DND-41 (cell line): ENCODE measurements at regions not wholly inside any gene's neighbourhood (a gene's known extent, or its start where the extent isn't known, plus 50 kb on each side); places are given as distances from the start of the nearest gene placed in this dataset.

Experiments used
- ATAC-seq: fragments of 200-7000 bp; cut with Tn5 transposase; 3 replicates; pipeline ENCODE4 v1.9.1; 2021; ENCODE audit warnings: low read depth; ENCODE audit not compliant: insufficient read depth
- DNase-seq: peaks from one replicate; pipeline ENCODE4 v3.0.0-alpha.2; 2020
- H2AFZ ChIP-seq: 2 replicates; pipeline ENCODE4 v1.6.0; 2012; ENCODE audit warnings: low read depth, low read length
- H3K27ac ChIP-seq: 2 replicates; pipeline ENCODE4 v1.5.1; 2012; ENCODE audit warnings: low read length, inconsistent platforms
- H3K27me3 ChIP-seq: fragments of 200-600 bp; sonication (generic); 2 replicates; pipeline ENCODE4 v1.6.0; 2012; ENCODE audit warnings: low read length, mild to moderate bottlenecking, inconsistent platforms; ENCODE audit not compliant: insufficient read depth, poor library complexity
- H3K36me3 ChIP-seq: 2 replicates; pipeline ENCODE4 v1.5.1; 2012; ENCODE audit warnings: low read length, inconsistent platforms; ENCODE audit not compliant: insufficient read depth
- H3K4me1 ChIP-seq: 2 replicates; pipeline ENCODE4 v1.5.1; 2012; ENCODE audit warnings: mild to moderate bottlenecking, low read length; ENCODE audit not compliant: insufficient read depth
- H3K4me2 ChIP-seq: 2 replicates; pipeline ENCODE4 v1.6.0; 2012; ENCODE audit warnings: mild to moderate bottlenecking, moderate library complexity, low read length, inconsistent platforms; ENCODE audit not compliant: insufficient read depth
- H3K4me3 ChIP-seq, 2 experiments: fragments of 200-600 bp in 1 of 2; shearing (Covaris generic) in 1 of 2; 2 replicates each; pipeline ENCODE4 v1.5.1; 2012 to 2016; ENCODE audit warnings: inconsistent platforms in 2 of 2, low read length in 2 of 2, mild to moderate bottlenecking in 2 of 2, low read depth in 1 of 2, moderate library complexity in 1 of 2
- H3K79me2 ChIP-seq: 2 replicates; pipeline ENCODE4 v1.6.0; 2012; ENCODE audit warnings: low read length, inconsistent platforms; ENCODE audit not compliant: insufficient read depth
- H3K9ac ChIP-seq: 2 replicates; pipeline ENCODE4 v1.6.0; 2012; ENCODE audit warnings: low read depth, mild to moderate bottlenecking, inconsistent platforms, low read length, moderate library complexity
- H3K9me3 ChIP-seq: 2 replicates; pipeline ENCODE4 v1.5.1; 2012; ENCODE audit warnings: low read length, moderate library complexity, mild to moderate bottlenecking, inconsistent platforms; ENCODE audit not compliant: insufficient read depth, severe bottlenecking
- H4K20me1 ChIP-seq: 2 replicates; pipeline ENCODE4 v1.6.0; 2012; ENCODE audit warnings: low read length; ENCODE audit not compliant: insufficient read depth
- EZH2 ChIP-seq: IDR thresholded peaks from 3 replicates; pipeline ENCODE4 v1.6.1; 2012; ENCODE audit warnings: borderline replicate concordance, low read depth, mild to moderate bottlenecking, moderate library complexity, low read length, inconsistent platforms; ENCODE audit not compliant: severe bottlenecking
- TF ChIP-seq, protein P1 (sequence below): IDR thresholded peaks from 2 replicates; pipeline ENCODE4 v1.5.1; 2012; ENCODE audit warnings: borderline replicate concordance, low read length, moderate library complexity, mild to moderate bottlenecking; ENCODE audit not compliant: poor library complexity, severe bottlenecking; ENCODE audit errors: extremely low read depth

DNA sequence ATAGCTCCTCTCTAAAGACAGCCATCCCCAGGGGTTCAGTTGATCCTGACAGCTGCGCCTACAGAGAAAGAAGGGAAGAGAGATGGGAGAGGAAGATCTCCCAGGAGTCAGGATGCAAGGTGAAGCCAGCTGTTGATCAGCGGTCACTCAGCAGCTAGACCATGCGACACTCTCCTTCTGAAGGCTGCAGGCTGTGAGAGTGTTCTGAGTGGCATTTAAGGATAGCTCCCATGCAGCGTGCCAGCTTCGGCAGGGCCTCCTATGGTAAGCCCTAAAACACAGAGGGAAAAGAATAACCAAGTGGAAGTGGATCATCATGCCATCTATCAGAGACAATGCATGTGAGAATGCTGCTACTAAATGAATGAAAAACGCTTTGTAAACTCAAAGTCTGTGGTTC is 197.9 kb upstream of the NUDT4 start:
- no peak overlapping the region for H3K9ac ChIP-seq
- no peak for DNase-seq
- H3K27me3 ChIP-seq = no peaks in the 10 kb centered on the region
- no peak overlapping the region for H2AFZ ChIP-seq
- H3K27ac ChIP-seq = no peak overlapping the region
- TF ChIP-seq, protein P1, sequence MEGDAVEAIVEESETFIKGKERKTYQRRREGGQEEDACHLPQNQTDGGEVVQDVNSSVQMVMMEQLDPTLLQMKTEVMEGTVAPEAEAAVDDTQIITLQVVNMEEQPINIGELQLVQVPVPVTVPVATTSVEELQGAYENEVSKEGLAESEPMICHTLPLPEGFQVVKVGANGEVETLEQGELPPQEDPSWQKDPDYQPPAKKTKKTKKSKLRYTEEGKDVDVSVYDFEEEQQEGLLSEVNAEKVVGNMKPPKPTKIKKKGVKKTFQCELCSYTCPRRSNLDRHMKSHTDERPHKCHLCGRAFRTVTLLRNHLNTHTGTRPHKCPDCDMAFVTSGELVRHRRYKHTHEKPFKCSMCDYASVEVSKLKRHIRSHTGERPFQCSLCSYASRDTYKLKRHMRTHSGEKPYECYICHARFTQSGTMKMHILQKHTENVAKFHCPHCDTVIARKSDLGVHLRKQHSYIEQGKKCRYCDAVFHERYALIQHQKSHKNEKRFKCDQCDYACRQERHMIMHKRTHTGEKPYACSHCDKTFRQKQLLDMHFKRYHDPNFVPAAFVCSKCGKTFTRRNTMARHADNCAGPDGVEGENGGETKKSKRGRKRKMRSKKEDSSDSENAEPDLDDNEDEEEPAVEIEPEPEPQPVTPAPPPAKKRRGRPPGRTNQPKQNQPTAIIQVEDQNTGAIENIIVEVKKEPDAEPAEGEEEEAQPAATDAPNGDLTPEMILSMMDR = no peak
- no peak for TF ChIP-seq EZH2
- no peaks in the 10 kb centered on the region for H3K36me3 ChIP-seq
- no peaks in the 10 kb centered on the region for H3K79me2 ChIP-seq
- no peak overlapping the region for H3K4me3 ChIP-seq
- H3K4me2 ChIP-seq = no peak overlapping the region
- no peaks in the 10 kb centered on the region for H3K9me3 ChIP-seq
- H3K4me1 ChIP-seq = peaks cover 10% of the 10 kb centered on the region
- no peaks in the 10 kb centered on the region for H4K20me1 ChIP-seq
- no peak for ATAC-seq

DNA sequence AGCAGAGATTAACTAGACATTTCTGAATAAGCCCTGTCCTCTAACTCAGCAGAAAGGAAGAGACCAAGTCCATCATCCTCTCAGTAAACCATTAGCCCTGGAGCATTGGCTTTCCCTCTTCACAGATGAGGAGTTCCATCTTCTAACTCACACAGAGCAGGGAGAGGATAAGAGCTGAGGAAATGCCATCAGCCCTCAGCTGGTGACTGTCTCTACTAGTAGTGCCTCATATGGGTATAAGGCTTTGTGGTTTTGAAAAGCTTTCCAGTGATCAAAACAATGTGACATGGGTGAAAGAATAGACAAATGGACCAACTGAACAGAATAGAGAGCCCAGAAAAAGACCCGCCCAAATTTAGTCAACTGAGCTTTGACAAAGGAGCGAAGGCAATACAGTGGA is 197.2 kb upstream of the NUDT4 start:
- Histone ChIP-seq H3K36me3 (no peaks in the 10 kb centered on the region), H4K20me1 (no peaks in the 10 kb centered on the region), H3K4me1 (peaks cover 11% of the 10 kb centered on the region), H3K27me3 (no peaks in the 10 kb centered on the region), H2AFZ (no peak overlapping the region), H3K27ac (no peak overlapping the region), H3K9me3 (no peaks in the 10 kb centered on the region), H3K9ac (no peak overlapping the region), H3K4me3 (no peak overlapping the region), H3K79me2 (no peaks in the 10 kb centered on the region), H3K4me2 (no peak overlapping the region)
- DNase-seq (no peak), ATAC-seq (peak; percentile 47; the same call in 2 of the 3 replicates)
- TF ChIP-seq, protein P1 = no peak
- no peak for TF ChIP-seq EZH2

DNA sequence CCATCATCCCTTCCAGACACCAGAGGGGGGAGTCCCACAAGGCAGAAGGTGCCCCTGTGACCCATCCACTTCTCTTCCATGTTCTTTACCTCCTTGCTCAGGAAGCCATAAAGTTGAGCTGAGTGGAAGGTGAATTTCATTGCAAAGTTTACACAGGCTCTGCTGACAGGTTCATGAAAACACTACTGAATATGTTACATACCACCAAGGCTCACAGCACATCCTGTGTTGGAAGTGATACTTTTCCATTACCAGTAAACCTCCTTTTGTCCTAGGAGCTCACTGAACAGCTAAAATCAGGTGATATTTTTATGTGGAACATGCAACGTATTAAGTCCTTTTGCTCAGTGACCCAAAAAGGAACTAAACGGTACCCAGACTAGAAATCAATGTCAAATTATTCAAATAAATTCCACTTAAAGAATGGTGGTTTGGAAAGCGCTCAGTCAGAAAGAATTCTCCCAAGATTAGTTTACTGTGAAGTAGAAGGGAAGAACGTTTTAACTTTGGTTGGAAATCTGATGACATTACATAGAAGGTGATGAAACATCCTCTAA is 196.2 kb upstream of the NUDT4 start:
- H3K9ac ChIP-seq = no peak overlapping the region
- ATAC-seq = no peak
- H3K27ac ChIP-seq = no peak overlapping the region
- no peaks in the 10 kb centered on the region for H3K27me3 ChIP-seq
- no peak overlapping the region for H3K4me3 ChIP-seq
- H4K20me1 ChIP-seq = no peaks in the 10 kb centered on the region
- TF ChIP-seq EZH2 = no peak
- TF ChIP-seq, protein P1 = no peak
- H3K4me2 ChIP-seq = no peak overlapping the region
- H2AFZ ChIP-seq = no peak overlapping the region
- H3K36me3 ChIP-seq = no peaks in the 10 kb centered on the region
- H3K9me3 ChIP-seq = no peaks in the 10 kb centered on the region
- H3K79me2 ChIP-seq = no peaks in the 10 kb centered on the region
- peaks cover 11% of the 10 kb centered on the region for H3K4me1 ChIP-seq
- no peak for DNase-seq
